ENCODE measurements at regions not wholly inside any gene's neighbourhood (a gene's known extent, or its start where the extent isn't known, plus 50 kb on each side); places are given as distances from the start of the nearest gene placed in this dataset.

GRCh38 chr13:44273216-44273615, 100.4 kb upstream of the SERP2 start:
- TF ChIP-seq, protein P1, sequence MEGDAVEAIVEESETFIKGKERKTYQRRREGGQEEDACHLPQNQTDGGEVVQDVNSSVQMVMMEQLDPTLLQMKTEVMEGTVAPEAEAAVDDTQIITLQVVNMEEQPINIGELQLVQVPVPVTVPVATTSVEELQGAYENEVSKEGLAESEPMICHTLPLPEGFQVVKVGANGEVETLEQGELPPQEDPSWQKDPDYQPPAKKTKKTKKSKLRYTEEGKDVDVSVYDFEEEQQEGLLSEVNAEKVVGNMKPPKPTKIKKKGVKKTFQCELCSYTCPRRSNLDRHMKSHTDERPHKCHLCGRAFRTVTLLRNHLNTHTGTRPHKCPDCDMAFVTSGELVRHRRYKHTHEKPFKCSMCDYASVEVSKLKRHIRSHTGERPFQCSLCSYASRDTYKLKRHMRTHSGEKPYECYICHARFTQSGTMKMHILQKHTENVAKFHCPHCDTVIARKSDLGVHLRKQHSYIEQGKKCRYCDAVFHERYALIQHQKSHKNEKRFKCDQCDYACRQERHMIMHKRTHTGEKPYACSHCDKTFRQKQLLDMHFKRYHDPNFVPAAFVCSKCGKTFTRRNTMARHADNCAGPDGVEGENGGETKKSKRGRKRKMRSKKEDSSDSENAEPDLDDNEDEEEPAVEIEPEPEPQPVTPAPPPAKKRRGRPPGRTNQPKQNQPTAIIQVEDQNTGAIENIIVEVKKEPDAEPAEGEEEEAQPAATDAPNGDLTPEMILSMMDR (IDR thresholded peaks at IDR 0.05): no peak

DNA sequence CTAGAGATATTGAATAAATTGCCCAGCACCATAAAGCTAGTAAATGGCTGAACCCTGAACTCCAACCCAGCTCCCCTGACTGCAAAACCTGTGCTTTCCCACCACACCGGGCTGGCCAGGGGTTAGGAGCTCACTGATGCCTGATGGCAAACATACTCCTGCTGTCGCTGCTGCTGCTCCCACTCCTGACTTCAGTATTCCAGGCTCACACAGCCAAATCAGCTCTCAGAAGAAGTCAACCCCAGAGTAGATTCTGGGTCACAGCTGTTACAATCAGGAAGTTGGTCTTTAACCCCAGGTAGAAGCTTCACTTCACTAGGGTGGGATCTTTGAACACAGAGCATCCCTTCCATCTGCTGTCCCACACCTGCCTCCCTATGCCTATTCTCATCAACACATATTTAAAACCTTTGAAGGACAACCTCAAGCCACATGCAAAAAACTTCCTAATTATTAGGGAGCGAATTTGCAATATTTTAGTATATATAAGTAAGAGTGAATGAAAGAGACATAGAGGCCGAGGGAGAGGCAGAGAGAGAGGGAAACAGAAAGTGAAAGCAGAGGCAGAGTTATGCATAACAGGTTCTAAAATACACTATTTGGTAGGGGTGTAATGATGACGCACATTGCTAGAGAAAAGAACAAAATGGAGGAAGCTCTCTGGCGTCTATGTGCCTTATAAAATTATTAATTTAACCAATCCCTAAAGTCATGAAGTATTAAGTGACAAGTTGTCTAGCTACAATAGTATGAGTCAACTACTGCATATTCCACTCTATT, 99.4 kb upstream of the SERP2 start:
- TF ChIP-seq, protein P1 (IDR thresholded peaks at IDR 0.05): no peak

GRCh38 chr13:44274771-44275205, 98.8 kb upstream of the SERP2 start:
- TF ChIP-seq, protein P1 (IDR thresholded peaks at IDR 0.05): no peak

DNA sequence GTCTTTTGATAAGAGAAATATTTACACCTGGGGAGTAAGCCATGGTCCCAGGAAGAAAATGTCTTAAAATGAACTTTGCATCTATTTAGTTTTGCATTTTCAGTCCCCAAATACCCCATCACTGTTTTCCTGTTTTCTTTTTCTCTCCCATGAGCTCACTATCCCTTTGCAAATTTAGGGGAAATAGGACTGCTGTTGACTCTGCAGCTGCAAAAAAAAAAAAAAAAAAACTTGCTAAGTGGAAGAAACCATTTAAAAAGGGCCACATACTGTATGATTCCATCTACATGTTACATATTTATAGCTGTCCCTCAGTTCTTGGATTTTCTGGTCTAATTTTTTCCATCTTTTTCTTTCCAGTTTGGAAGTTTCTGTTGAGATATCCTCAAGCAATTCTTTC, 98.2 kb upstream of the SERP2 start:
- TF ChIP-seq, protein P1 (IDR thresholded peaks at IDR 0.05): no peak

DNA sequence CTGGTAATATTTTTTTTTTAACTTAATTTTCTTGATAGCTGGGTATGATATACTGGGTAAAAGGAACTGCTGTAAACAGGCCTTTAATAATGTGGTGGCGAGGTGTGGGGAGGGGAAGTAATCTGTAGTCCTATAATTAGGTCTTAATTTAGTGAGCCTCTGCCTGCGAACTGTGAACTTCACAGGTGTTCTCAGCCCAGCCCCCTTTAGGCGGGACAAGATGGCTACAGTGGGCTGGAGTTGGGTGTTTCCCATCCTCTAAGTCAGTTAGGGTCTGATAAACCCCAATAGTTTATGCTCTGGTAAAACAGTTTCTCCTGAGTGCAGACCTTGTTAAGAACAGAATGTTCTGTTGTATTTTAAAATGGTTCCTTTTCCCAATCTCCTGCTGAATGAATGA, 97.6 kb upstream of the SERP2 start:
- TF ChIP-seq, protein P1 (IDR thresholded peaks at IDR 0.05): no peak

- TF ChIP-seq, protein P1 (IDR thresholded peaks at IDR 0.05): no peak
Measured at GRCh38 chr13:44277459-44277858, 96.2 kb upstream of the SERP2 start.

GRCh38 chr13:44278166-44278565, 95.5 kb upstream of the SERP2 start:
- TF ChIP-seq, protein P1 (IDR thresholded peaks at IDR 0.05): no peak

All from LNCAP (cell line).